ENCODE measurements at regions not wholly inside any gene's neighbourhood (a gene's known extent, or its start where the extent isn't known, plus 50 kb on each side); places are given as distances from the start of the nearest gene placed in this dataset.
"Not testable (repeated sequence)": the region's sequence is repeated elsewhere in the genome, so short reads cannot be mapped to it uniquely, and the experiment has no call there.

DNA sequence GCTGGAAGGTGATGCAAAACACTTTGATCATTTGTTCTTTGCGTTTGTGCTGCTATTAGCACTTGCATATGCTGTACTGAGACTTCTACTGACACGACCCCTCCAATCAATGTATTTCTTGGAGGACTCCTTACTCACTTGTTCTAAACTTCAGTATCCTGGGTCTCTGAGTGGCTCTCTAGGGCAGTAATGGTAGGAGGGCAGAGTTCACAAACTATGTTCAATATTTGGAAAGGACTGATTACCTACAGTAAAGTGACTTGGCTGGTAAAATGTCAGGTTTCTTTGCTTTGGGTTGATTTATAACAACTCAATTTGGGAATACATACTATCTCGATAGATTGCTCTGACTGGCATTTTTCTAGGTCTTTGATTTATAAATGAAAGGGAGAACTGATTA is 93.7 kb downstream of the TRIM43 start:
- no peak for DNase-seq

DNA sequence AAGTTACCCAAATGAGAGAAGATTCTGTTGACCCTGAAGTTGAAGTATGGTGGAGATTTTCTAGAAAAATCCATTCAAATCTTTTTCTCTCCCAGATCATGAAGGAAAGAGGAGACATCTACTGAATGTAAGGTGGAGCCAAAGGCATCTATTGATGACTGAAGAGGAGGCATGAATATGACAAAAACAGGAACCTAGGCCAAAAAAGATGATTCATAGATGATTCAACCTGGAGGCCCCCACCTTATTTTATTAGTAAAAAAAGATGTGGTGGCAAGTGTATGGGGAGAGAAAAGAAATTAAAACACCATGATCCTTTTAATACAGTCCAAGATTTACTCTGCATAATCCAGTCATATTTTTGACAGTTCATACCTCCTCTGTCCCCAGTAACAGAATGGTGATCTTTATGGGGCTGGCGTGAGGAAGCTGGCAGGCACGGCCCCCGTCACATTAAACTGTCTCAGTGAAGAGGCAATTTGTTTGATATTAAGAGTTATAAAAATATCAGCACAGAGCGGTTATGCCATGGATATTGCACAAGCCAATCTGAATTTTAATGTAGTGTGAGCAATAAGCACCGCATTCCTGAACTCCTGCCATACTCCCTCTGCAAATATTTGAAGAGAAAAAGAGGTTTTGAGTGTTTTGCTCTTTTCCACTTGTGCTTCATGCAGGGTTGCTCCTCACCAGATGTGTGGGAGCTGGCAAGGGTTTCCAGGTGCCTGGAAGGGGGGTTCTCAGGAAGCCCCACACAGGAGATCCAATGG is 94.4 kb downstream of the TRIM43 start:
- DNase-seq = not testable (repeated sequence)

DNA sequence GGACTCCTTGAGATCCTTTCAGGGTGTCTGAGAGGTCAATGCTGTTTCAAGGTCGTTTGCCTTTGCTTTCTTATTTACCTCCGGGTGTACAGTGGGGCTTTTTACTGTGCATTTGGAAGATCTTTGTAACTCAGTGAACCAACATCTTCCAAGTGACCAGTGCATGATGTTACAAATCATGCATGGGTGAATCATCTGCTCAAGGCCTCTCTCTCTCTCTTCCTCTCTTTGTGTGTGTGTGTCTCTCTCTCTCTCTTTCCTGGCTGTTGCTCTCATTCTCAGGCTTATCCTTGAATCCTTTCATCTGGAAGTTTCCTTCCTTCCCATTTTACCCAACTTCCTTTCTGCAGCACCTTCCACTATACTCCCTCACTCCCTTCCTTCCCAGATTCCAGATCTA is 96.1 kb downstream of the TRIM43 start:
- not testable (repeated sequence) for DNase-seq

DNA sequence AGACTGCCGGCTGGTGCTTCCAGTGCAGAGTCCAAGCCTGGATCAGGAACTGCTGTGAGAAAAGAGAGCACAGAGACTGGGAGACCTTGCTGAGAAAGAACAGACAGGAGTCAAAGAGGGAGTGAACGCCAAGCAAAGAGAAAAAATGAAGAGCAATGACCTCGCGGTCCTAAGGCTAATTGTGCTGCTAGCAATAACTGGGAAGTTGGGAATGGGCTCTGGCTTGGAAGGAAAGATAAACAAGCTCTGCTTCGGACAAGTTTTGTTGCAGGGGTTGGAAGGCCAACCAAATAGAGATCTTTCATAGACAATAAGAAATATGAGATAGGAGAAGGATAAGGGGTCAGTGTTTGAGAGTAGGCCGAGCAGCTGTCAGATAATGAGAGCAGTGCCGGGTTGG is 99.4 kb downstream of the TRIM43 start:
- DNase-seq = not testable (repeated sequence)

DNA sequence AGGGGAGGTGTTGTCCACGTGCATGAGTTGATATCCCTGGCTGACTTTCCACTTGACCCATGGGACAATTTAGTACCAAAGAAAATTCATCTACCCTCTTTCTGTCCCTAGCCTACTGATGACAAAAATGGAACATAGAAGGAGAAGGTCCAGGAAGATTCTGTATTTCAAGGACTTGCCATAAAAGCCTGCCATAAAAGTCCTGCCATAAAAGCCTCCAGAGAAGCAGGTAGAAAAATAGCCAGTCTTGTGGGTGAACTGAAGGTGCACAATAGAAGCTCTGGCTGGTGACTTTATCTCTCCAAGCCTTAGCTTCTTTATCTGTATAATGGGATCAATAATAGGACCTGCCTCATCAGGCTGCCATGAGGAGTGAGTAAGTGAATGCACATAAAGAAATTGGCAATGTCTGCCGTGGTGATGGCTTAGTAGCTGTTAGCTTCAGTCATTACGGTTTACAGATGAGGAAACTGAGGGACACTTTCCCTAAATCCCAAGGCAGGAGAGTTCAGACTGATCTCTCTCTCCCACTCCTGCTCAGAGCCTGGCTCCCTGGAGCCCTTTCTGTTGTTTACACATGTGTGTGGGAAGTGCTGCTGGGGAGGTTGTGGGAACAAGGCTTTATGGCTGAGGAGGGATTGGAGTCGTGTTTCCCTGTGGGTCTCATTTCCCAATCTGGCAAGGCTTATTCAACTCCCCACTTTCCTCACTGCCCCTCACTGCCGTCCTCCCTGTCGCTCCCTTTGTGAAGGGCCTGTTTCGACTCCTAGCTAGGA is 101.5 kb downstream of the TRIM43 start:
- DNase-seq = not testable (repeated sequence)

DNA sequence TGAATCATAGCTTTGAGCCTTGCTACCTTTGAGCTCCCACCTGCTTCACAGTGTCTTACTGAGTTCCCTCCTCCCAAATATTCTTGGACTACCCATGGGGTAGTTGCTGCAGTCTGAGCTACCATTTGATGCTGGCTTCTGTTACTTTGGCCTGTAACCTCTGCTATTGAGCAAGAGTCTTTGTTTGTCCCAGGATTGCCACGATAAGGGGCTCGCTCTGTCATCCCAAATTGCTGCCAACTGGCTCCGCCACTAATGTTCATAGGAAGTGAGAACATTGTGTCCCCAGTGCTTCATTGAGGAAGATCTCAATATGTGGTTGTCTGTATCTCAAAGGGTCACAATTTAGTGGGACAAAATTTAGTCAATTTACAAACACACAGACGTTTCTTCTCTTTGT is 103.8 kb downstream of the TRIM43 start:
- DNase-seq = no peak

DNA sequence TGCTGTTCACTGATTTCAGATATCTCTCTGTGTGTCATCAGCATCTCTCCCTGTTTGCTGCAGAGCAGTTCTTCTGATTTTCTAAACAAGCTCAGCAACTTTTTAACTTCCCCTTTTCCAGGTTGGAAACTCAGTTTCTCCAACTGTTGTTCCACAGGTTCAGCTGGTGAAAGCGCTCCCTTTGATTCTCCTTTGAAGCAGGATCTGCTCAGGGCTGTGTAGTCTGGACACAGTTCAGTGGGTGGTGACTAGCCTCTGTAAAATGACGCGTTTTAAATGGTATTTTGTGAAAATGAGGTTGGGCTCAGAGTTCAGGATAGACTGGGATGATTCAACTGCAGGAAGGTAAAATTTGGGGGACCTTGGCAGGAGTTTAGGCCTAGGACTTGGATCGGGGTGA is 106.3 kb downstream of the TRIM43 start:
- no peak for DNase-seq

DNA sequence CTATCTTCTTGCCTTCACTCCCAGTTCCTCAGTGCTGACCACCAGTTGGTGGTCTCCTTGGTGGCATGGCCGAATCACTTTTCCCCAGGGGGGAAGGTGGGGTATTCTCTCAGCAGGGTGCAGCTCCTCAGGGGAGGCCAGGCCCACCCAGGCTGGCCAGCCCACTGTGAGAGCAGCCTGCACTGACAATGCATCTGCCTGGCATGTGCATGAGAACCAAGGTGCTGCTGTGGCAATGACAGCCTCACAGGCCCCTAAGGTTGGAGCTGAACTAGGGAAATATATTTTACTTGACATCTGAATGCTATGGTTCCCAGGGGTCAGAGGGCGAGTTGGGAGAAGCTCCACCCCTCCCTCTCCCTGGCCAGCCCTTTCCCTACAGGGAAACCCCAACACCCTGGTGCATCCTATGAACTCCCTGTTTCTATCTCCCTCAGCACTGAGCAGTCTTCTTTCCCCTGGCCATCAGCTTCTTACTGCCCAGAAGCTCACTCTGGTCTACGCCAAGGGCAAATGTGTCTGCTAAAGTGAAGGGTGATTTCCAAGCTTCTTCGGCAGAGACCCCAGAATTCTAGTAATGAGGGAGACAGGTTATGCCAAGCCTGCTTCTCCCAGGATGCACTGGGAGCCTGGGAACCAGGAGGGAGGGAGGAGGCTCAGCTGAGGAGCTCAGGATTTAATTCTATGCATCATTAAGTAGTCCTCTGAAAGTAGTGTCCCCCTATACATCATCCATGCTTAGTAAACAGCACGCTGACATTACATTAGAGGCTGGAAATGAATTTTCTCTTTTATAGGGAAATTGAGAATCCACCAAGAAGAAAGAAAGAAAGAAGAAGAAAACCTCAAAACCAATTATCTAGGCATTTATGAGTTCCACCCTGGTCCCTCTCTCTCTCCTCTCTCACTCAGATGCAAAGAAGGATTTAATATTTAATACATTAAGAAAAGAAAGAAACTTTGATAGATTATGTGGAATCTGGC is 107.7 kb downstream of the TRIM43 start:
- not testable (repeated sequence) for DNase-seq

DNA sequence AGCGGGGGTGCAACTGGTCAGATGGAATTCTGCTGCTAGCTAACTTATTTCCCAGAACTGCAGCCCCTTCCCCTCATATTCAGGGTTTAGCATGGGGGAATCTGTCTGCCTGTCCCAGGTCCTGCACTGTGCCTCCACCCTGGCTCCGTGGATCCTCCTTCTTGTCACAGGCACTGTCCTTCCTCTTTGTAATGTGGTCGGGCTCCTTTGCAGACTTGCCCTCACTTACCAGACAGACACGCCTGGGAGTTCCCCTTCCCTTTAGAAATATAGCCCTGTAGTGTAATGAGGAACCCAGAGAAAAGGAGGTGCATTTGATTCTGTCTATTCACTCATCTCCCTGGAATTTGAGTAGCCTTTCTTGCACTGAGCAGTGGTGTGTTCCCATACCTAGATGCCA is 108.7 kb downstream of the TRIM43 start:
- DNase-seq = peak in 4 of 56 donors; percentile 1 to 39 (median 11)

DNA sequence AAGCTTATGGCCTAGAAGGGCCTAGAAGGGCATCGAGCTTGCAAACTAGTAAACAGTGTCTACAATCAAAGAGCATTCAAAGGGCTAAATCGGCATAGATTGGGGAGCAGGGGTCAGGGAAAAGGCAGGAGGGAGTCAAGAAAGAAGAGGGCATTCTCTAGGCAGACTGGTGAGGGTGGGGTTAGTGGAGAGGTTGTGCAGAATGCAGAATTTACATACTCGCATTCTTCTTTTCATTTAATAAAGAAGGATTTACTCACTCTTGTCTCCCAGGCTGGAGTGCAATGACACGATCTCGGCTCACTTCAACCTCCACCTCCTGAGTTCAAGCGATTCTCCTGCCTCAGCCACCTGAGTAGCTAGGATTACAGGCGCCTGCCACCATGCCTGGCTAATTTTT is 110.7 kb downstream of the TRIM43 start:
- no peak for DNase-seq

DNA sequence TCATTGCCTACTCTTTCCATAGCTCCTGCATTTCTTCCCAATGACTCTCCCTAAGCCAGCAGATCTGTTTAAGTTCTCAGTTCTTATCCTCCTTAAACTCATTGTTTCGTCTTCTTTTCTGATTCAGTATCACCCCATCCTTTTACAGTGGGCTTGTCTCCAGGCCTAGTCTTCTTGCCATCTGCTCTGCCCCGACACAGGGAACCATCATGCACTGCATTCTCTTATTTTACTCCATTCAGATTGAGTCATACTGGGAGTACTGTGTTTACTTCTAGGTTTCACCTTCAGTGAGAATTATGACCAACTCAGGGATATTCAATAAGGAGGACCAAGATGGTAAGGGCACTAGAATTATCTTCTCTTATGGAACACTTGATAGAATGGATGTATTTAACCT is 115.4 kb downstream of the TRIM43 start:
- DNase-seq = not testable (repeated sequence)

DNA sequence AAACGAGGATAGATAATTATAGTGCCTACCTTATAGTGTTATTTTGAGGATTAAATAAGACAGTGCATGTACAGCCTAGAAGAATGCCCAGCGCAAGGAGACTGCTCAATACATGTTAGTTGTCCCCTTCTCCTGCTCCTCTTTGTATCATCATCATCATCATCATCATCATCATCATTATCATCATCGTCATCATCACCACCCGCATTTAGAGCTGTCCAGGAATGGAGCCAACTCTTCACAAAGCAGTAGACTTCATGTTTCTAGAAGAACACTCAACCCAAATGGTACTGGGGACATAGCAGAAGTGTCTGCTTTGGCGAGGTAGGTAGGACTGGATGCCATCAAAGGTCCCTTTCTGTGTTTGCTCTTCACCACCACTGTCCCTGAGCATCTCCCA is 116.0 kb downstream of the TRIM43 start:
- no peak for DNase-seq

DNA sequence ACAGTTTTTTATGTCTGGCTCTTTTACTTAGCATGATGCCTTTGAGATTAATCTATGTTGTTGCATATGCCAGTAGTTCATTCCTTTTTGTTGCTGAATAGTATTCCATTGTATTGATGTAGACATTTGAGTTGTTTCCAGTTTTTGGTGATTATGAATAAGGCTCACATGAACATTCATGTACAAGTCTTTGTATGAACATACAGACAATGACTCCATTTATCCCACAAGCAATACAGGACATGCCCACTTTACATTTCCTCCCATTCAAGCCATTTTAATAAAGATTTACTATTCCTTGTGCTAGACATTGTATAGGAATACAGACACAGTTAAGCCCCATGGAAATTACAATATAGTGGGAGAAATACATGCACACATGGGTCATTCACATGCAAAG is 118.0 kb downstream of the TRIM43 start:
- DNase-seq = no peak

DNA sequence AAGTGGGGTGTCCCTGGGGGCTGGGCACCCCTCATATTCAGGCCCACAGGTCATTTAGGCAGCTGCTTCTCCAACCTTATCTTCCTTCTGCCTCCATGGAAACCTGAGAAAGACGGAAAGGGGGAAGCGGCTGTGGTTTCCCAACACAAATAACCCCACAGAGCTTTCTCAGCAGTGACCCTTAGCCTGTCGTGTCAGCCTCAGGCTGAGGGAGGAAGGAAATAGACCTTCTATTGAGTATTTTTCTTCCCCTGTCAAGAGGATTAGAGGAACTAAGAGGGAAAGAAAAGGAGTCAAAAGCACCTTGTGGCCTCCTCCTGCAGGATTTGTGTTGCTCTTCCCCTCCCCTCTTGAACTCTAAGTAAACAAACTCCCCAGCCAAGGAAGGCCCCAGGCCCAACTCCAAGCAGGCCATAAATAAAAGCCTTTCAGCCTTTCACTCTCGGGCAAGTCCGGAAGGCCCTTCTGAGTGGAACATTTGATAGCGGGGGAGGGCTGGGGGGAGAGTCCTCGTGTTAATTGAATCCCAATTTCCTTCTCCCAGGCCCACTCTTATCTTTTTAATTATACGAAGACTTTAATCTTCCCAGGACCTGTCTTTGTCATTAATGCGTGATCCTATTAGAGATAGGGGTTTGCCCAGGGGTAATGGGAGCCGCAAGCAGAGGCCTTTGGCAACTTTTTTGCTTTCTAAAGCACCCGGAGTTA is 121.8 kb downstream of the TRIM43 start:
- DNase-seq = not testable (repeated sequence)

DNA sequence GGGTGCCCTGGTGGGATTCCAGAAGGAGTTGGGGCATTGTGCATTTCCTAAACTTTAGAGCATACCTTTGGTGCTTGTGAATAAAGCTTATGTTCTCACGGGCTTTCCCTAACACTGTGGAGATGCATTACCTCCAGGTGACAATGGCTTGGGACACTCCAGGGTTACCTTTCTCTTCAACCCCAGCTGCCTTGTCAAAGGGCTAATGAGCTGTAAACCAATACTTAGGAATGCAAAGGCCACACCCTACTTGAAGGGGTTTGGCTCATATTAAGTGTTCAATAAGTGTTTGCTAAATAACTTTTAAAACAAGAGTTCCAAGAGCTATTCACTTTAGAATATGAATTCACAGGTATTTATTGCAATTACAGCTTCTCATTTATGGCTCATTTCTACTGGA is 122.6 kb downstream of the TRIM43 start:
- not testable (repeated sequence) for DNase-seq

DNA sequence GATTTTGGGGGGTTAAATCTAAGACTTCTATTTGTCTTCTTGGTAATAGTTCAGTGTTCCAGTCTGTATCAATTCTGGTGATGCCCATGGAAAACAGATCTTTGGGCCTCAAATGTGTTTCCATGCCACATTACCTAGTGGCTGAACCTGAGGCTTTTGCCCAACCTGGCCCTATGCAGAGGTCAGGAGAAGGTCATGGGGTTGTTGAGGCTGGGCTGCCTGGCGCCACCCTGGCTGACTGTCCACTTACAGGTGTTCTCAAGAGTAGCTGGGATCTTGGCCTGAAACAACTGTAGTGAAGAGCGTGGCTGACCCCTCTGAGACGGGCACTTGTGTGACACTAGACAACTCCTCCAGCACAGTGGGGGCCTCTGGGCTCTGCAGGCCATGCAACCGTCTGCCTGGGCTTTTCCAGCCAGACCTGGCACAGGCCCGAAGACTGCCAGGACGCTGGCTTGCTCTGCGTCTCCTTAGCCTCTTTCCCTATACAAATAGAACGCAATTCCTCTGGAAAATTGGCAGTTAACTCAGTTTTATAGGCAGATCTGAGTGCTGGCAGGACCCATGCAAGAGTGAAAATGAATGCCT is 127.8 kb downstream of the TRIM43 start:
- no peak for DNase-seq

DNA sequence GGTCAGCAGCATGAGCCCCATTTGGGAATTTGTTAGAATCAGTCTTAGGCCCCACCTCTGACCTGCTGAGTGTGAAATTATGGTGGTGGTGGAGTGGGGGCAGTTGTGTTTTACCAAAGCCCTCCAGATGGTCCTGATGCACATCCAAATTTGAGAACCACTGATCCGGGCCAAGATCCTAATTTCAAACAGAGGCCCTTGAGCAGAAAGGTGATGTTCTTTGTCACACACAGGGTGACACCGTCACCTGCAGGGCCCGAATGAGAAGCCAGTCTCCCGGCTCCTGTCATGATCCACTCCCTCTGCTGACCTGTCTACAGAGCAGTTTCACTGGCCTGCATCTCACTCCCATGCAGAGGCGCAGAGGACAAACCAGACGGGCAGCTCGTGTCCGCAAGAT is 129.9 kb downstream of the TRIM43 start:
- DNase-seq = no peak

DNA sequence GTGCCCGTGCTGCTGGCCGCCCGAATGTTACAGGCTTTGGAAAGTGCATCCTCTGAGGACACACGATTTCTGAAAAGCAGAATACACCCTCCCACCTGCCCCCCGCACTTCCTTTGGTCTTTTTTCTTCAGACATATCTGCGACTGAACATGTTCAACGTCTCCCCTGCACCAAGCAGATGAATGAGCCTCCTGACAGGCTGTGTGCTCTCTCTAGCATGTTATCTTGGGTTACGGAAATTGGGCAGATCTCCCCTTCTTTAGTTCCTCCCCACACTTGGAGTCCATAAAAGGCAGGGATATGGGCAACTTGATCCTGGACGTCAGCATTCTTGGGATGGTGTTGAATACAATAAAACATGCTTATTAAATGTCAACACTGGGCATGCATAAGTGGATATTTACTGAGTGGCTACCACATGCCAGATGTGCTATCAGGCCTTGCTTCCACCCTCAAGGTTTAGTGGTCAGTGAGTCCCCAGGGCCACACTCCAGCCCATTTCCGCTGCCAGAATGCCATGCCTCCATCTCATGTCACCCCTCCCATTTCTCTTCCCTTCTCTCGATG is 130.4 kb downstream of the TRIM43 start:
- DNase-seq = no peak

DNA sequence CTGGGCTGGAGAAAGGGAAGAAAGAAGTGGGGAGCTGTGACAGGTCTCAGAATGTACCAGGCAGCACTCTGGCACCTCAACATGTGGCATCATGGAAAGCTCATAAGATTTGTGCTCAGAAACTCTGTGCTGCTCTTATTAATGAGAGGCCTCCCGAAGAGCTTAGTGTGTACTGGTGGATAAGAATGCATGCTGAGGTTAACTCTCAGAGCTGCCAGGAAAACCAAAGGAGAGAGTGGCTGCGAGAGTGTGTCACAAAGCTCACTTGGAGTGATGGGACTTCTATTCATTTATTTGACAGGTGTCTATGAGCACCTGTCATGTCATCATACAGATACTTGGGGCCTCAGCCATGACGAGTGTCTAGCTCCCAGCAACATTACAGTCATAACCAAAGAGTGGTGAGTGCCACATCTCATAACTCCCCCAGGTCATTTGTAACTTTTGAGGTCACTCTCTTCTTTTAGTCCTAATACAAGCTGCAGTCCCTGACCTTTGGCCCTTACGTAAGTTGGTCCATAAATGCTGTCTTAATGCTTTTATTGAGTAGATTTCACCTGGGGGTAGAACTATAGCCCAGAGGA is 131.9 kb downstream of the TRIM43 start:
- DNase-seq = not testable (repeated sequence)

DNA sequence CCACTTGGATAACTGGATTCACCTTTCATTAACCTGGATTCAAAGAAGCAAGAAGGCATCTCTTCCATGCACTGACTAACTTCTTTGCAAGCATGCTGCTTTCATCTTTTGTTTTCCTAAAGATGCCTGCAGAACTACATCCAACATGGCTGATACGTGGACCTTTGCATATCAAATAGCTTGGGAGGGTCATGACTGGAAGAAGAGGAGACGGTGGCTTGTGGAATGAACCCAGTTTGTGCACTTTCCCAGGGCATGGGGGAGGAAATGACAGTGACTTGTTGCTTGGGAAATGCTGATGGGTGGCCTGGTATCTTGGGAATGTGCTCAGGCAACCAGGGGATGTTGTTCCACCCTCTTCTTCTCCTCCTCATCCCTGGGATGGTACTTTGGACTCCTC is 133.4 kb downstream of the TRIM43 start:
- not testable (repeated sequence) for DNase-seq
